ENCODE measurements at regions not wholly inside any gene's neighbourhood (a gene's known extent, or its start where the extent isn't known, plus 50 kb on each side); places are given as distances from the start of the nearest gene placed in this dataset.

DNA sequence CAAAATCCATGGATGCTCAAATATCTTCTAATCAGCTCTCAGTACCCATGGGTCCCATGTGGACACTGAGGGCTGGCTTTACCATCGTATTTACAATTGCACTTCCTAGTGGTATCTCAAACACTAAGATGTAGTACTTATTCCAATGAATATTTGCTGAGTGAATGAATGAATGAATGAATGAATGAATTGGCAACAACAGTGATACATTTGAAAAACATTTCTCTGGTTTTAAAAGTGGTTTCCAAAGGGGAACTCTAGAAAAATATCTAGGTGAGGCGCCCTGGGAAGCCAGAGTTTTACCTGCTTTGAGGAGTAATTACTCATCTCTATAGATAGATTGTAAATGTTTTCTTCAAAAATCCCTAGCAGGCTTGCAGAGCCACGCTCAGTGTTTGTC, 76.6 kb downstream of the CYTL1 start:
- TF ChIP-seq, protein P1, sequence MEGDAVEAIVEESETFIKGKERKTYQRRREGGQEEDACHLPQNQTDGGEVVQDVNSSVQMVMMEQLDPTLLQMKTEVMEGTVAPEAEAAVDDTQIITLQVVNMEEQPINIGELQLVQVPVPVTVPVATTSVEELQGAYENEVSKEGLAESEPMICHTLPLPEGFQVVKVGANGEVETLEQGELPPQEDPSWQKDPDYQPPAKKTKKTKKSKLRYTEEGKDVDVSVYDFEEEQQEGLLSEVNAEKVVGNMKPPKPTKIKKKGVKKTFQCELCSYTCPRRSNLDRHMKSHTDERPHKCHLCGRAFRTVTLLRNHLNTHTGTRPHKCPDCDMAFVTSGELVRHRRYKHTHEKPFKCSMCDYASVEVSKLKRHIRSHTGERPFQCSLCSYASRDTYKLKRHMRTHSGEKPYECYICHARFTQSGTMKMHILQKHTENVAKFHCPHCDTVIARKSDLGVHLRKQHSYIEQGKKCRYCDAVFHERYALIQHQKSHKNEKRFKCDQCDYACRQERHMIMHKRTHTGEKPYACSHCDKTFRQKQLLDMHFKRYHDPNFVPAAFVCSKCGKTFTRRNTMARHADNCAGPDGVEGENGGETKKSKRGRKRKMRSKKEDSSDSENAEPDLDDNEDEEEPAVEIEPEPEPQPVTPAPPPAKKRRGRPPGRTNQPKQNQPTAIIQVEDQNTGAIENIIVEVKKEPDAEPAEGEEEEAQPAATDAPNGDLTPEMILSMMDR (IDR thresholded peaks at IDR 0.05; ENCODE audit: low read length), result no peak
- no peak for TF ChIP-seq EZH2 (IDR thresholded peaks at IDR 0.05; ENCODE audit: borderline replicate concordance, low read length)
